ENCODE measurements at regions not wholly inside any gene's neighbourhood (a gene's known extent, or its start where the extent isn't known, plus 50 kb on each side); places are given as distances from the start of the nearest gene placed in this dataset.

DNA sequence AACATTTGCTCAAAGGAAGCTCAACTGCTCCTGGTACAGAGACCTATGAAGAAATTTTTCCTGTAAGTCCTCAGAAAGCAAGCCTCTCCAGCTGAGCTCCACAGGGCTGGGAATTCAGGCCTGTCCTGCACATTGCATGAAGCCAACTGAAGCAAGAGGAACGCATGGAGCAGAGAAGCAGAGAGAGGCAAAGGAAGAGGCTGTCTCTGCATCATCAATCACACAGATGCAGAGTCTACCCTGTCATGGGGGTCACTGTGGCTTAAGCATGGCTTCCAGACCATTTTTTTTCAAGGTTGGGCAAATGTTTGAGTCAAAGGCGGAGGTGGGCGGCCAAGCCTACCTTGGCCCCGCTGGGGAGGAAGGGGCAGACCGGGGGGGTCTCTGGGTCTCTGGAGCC lies 110.3 kb upstream of the MSX1 start:
- Mint-ChIP-seq H3K4me1 (ENCODE audit: low read depth in 2 of 2) (no peaks in the 10 kb centered on the region), H3K27me3 (peaks cover 0 to 10% of the 10 kb centered on the region in 2 donors), H3K36me3 (peaks cover 10% of the 10 kb centered on the region), H3K4me3 (no peak overlapping the region), H3K9me3 (no peaks in the 10 kb centered on the region), H3K27ac (no peak overlapping the region)
- ATAC-seq, result no peak
- DNase-seq (ENCODE audit: low spot score), result no peak

DNA sequence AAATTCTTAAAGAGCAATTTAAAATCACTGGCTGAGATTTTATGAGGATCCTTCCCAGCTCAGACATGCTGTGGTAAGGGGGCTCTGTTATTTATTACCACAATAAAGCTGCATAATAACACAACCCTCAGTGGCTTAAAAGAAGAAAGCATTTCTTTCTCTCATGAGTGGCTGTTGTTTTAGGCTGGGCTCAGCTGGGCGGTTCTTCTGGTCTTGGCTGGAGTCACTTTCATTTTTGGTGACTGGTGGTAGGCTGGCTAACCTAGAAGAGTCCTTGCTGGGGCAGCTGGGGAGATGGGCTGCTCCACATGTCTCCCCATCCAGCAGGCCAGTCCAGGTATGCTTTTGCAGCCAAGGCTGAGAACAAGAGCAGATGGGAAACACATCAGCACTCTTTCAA lies 113.0 kb upstream of the MSX1 start:
- Mint-ChIP-seq H3K36me3 (peaks cover 10% of the 10 kb centered on the region), H3K27me3 (no peaks in the 10 kb centered on the region), H3K9me3 (no peaks in the 10 kb centered on the region), H3K27ac (no peak overlapping the region), H3K4me3 (no peak overlapping the region), H3K4me1 (ENCODE audit: low read depth in 2 of 2) (no peaks in the 10 kb centered on the region)
- ATAC-seq (no peak), DNase-seq (ENCODE audit: low spot score) (no peak)

DNA sequence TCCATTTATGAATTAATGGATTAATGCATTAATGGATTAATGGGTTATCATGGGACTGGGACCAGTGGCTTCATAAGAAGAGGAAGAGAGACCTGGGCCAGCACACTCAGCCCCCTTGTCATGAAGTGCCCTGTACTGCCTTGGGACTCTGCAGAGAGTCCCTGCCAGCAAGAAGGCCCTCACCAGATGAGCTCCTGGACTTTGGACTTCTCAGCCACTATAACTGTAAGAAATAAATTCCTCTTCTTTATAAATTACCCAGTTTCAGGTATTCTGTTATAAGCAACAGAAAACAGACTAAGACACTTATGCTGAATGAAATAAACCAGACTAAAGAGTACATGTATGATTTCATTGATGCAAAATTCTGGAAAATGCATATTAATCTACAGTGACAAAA lies 119.4 kb upstream of the MSX1 start:
- no peak overlapping the region for H3K4me3 Mint-ChIP-seq
- ATAC-seq, result no peak

DNA sequence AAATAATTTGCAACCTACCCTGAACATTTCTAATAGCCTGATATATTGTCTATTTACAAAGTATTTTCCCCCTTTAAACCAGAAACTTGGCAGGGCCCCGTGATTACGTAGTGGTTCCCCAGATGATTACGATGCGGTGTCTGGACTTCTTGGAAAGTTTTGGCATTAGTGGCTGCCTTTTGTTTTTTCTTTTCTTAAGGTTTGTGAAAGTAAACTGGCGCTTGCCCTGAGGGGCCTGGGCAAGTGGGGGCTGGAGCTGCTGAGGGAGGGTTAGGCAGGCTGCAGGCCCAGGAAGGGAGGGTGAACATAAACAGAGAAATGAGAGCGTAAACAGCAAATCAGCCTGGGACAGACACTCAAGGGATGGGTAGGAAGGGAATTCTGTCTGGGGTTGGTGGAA lies 123.6 kb upstream of the MSX1 start:
- H3K4me1 Mint-ChIP-seq (ENCODE audit: low read depth in 2 of 2), result no peaks in the 10 kb centered on the region
- H3K9me3 Mint-ChIP-seq, result no peaks in the 10 kb centered on the region
- no peak overlapping the region for H3K27ac Mint-ChIP-seq

More for the DNA sequence above, 119.4 kb upstream of the MSX1 start:
- H3K36me3 Mint-ChIP-seq, result peaks cover 4% of the 10 kb centered on the region
- no peaks in the 10 kb centered on the region for H3K9me3 Mint-ChIP-seq
- H3K4me1 Mint-ChIP-seq (ENCODE audit: low read depth in 2 of 2), result no peaks in the 10 kb centered on the region
- no peak overlapping the region for H3K27ac Mint-ChIP-seq
- no peak for DNase-seq (ENCODE audit: low spot score)
- no peaks in the 10 kb centered on the region for H3K27me3 Mint-ChIP-seq

GRCh38 chr4:4735136-4735750 lies 124.2 kb upstream of the MSX1 start:
- Mint-ChIP-seq H3K9me3 (no peaks in the 10 kb centered on the region), H3K27me3 (no peaks in the 10 kb centered on the region), H3K27ac (no peak overlapping the region), H3K4me3 (no peak overlapping the region), H3K36me3 (no peaks in the 10 kb centered on the region), H3K4me1 (ENCODE audit: low read depth in 2 of 2) (no peaks in the 10 kb centered on the region)
- DNase-seq (ENCODE audit: low spot score) (no peak), ATAC-seq (no peak)

More for the DNA sequence above, 123.6 kb upstream of the MSX1 start:
- H3K27me3 Mint-ChIP-seq, result no peaks in the 10 kb centered on the region
- DNase-seq (ENCODE audit: low spot score) (no peak), ATAC-seq (no peak)
- no peak overlapping the region for H3K4me3 Mint-ChIP-seq
- H3K36me3 Mint-ChIP-seq, result no peaks in the 10 kb centered on the region

DNA sequence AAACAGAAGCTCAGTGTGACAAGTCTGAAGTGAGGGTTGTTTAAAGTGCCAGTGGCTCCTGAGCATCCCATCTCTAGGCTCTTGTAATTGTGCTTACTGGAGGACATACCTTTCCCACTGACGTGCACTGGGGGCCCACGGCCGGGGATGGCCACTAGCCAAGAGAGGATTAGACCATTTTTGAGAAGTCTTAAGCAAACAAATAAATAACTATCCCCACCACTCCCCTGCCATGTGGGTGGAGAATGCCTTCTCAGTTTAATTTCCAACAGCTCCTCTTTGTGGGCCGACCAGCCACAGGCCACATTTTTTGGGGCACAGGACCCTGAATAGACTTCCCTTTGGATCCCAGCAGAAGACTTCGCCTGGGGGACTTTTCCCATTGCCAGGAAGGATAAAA lies 125.0 kb upstream of the MSX1 start:
- no peak for DNase-seq (ENCODE audit: low spot score)
- Mint-ChIP-seq H3K4me3 (no peak overlapping the region), H3K9me3 (no peaks in the 10 kb centered on the region), H3K4me1 (ENCODE audit: low read depth in 2 of 2) (no peaks in the 10 kb centered on the region), H3K27me3 (no peaks in the 10 kb centered on the region), H3K27ac (no peak overlapping the region), H3K36me3 (no peaks in the 10 kb centered on the region)
- no peak for ATAC-seq

DNA sequence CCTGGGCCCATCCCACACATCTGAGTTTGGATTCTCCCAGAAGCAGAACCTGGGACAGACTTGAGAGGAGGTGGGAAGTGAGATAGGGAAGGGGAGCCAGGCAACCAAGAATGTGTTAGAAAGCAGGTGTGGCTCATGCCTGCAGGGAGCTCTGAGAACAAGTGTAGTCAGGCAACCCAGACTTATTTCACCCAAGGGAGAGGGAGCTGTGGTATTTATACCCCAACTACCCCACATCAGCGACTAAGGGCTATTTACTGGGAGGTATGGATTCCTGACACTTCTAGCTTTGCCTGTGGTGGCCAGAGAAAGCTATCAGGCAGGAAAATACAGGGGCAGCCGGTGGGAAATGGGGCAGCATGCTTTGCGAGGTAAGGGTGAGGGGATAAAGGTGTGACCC lies 125.8 kb upstream of the MSX1 start:
- no peak for ATAC-seq
- no peaks in the 10 kb centered on the region for H3K9me3 Mint-ChIP-seq
- no peaks in the 10 kb centered on the region for H3K36me3 Mint-ChIP-seq
- no peaks in the 10 kb centered on the region for H3K27me3 Mint-ChIP-seq
- no peak overlapping the region for H3K4me3 Mint-ChIP-seq
- no peak overlapping the region for H3K27ac Mint-ChIP-seq
- no peak for DNase-seq (ENCODE audit: low spot score)
- no peaks in the 10 kb centered on the region for H3K4me1 Mint-ChIP-seq (ENCODE audit: low read depth in 2 of 2)

DNA sequence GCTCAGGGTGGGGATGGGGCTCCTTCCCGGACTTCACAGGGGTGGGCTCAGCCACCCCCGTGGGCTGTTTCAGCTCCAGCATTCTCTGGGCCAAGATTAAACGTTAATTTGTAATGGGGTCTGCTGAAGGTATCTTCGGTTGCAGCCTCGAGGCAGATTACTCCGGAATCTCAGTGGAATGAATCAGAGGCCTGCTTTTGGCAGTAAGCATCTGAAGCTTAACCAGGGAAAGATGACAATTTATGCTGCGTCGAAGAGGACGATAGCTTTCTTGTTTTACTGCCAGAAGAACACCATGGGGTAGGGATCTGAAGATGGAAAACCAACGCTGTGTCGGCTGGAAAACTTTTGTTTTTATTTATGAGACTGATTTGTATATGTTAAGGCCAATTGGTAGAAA lies 129.2 kb upstream of the MSX1 start:
- no peak for ATAC-seq
- H3K9me3 Mint-ChIP-seq, result peaks cover 9% of the 10 kb centered on the region
- H3K4me3 Mint-ChIP-seq, result no peak overlapping the region
- peaks cover 12% of the 10 kb centered on the region for H3K36me3 Mint-ChIP-seq
- H3K27ac Mint-ChIP-seq, result no peak overlapping the region
- no peak for DNase-seq (ENCODE audit: low spot score)
- H3K4me1 Mint-ChIP-seq (ENCODE audit: low read depth in 2 of 2), result no peaks in the 10 kb centered on the region
- no peaks in the 10 kb centered on the region for H3K27me3 Mint-ChIP-seq

DNA sequence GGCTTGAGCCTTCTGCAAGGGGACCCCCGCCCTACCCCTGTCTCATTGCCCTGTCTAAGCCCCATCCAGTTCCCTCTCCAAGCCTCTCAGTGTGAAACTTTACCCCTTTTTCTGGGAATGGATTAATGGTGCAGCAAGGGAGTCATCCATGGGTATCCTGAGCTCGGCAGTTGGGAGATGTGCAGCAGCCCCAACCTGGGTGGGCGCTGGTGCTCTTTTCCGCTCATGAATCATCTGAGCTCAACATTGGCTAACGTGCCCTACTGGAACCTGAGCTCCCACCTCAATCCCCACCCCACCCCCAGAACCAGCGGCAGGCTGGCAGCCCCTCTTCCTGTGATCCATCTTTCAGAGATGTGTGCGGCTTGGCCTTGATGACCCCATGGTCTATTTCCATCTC lies 130.3 kb upstream of the MSX1 start:
- no peak overlapping the region for H3K27ac Mint-ChIP-seq
- no peaks in the 10 kb centered on the region for H3K4me1 Mint-ChIP-seq (ENCODE audit: low read depth in 2 of 2)
- peaks cover 10% of the 10 kb centered on the region for H3K9me3 Mint-ChIP-seq
- H3K27me3 Mint-ChIP-seq, result no peaks in the 10 kb centered on the region
- no peak for DNase-seq (ENCODE audit: low spot score)
- peaks cover 15% of the 10 kb centered on the region for H3K36me3 Mint-ChIP-seq
- ATAC-seq, result no peak
- H3K4me3 Mint-ChIP-seq, result no peak overlapping the region

DNA sequence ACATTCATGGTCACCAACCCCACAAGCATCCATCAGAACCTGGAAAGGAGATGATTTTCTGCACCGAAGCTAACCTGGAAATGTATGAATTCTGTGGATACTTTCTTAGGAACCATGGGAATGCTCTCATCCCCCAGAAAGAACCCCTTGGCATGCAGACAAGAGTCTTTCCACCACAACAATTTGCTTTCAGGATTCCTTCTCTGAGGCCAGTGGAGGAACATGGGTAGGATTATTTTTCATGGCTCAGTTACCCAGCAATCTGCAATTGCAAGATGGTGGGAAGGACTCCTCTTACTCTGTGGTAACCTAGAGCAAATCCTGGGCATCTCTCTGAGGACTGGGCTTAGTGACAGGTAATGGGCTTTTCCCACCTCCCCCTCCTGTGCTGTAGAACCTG lies 131.9 kb upstream of the MSX1 start:
- H3K27ac Mint-ChIP-seq, result no peak overlapping the region
- no peaks in the 10 kb centered on the region for H3K27me3 Mint-ChIP-seq
- DNase-seq (ENCODE audit: low spot score) (no peak), ATAC-seq (no peak)
- H3K4me1 Mint-ChIP-seq (ENCODE audit: low read depth in 2 of 2), result no peaks in the 10 kb centered on the region
- peaks cover 15% of the 10 kb centered on the region for H3K36me3 Mint-ChIP-seq
- H3K4me3 Mint-ChIP-seq, result no peak overlapping the region
- peaks cover 10% of the 10 kb centered on the region for H3K9me3 Mint-ChIP-seq

- no peak for DNase-seq (ENCODE audit: low spot score)
- Mint-ChIP-seq H3K27ac (no peak overlapping the region), H3K27me3 (no peaks in the 10 kb centered on the region)
These were observed 133.4 kb upstream of the MSX1 start for GRCh38 chr4:4726051-4726450.

DNA sequence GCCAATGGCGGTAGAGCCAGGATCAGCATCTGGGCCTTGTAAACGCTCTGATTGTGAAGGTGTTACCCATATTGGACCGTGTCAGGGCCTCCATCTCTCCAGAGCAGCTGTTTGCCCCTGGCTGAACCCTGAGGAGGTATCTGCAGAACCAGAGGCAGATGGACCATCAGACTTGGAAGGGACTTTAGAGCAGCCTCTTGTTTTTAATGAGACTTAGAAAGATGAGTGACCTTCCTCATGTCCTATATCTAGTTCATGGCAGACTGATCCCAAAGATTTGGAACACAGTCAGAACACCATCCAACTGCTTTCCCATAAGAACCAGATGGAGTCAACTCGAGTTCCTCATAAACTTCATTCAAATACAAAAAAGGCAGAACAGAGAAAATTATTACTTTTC lies 135.1 kb upstream of the MSX1 start:
- DNase-seq (ENCODE audit: low spot score), result no peak
- Mint-ChIP-seq H3K9me3 (peaks cover 10% of the 10 kb centered on the region), H3K27me3 (no peaks in the 10 kb centered on the region), H3K27ac (no peak overlapping the region), H3K4me1 (ENCODE audit: low read depth in 2 of 2) (no peaks in the 10 kb centered on the region), H3K36me3 (peaks cover 15% of the 10 kb centered on the region), H3K4me3 (no peak overlapping the region)
- ATAC-seq, result no peak

More at GRCh38 chr4:4726051-4726450, 133.4 kb upstream of the MSX1 start:
- no peak for ATAC-seq
- peaks cover 10% of the 10 kb centered on the region for H3K9me3 Mint-ChIP-seq
- H3K4me1 Mint-ChIP-seq (ENCODE audit: low read depth in 2 of 2), result no peaks in the 10 kb centered on the region
- peaks cover 15% of the 10 kb centered on the region for H3K36me3 Mint-ChIP-seq
- no peak overlapping the region for H3K4me3 Mint-ChIP-seq

- no peaks in the 10 kb centered on the region for H3K27me3 Mint-ChIP-seq
- no peaks in the 10 kb centered on the region for H3K4me1 Mint-ChIP-seq (ENCODE audit: low read depth in 2 of 2)
- no peak overlapping the region for H3K27ac Mint-ChIP-seq
- H3K36me3 Mint-ChIP-seq, result peaks cover 15% of the 10 kb centered on the region
- no peak overlapping the region for H3K4me3 Mint-ChIP-seq
- ATAC-seq, result no peak
- no peak for DNase-seq (ENCODE audit: low spot score)
- H3K9me3 Mint-ChIP-seq, result peaks cover 10% of the 10 kb centered on the region
These were observed 137.8 kb upstream of the MSX1 start for GRCh38 chr4:4721636-4722035.

- ATAC-seq, result no peak
- Mint-ChIP-seq H3K27ac (no peak overlapping the region), H3K27me3 (no peaks in the 10 kb centered on the region)
These were observed 138.8 kb upstream of the MSX1 start for GRCh38 chr4:4720646-4721045.

DNA sequence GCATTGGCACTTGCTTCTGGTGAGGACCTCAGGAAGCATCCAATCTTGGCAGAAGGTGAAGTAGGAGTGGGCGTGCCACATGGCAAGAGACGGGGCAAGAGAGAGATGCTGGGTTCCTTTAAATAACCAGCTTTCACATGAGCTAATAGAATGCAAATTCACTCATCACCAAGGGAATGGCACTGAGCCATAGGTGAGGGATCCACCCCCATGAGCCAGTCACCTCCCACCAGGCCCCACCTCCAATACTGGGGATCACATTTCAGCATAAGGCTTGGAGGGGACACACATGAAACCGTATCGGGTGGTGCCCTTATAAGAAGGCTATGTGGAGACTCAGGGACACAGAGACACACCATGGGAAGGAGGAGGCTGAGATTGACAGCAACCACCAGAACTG lies 140.0 kb upstream of the MSX1 start:
- Mint-ChIP-seq H3K9me3 (no peaks in the 10 kb centered on the region), H3K27ac (no peak overlapping the region), H3K36me3 (no peaks in the 10 kb centered on the region), H3K4me3 (no peak overlapping the region), H3K4me1 (ENCODE audit: low read depth in 2 of 2) (no peaks in the 10 kb centered on the region), H3K27me3 (no peaks in the 10 kb centered on the region)
- DNase-seq (ENCODE audit: low spot score) (no peak), ATAC-seq (no peak)

More at GRCh38 chr4:4720646-4721045, 138.8 kb upstream of the MSX1 start:
- Mint-ChIP-seq H3K4me3 (no peak overlapping the region), H3K36me3 (peaks cover 7% of the 10 kb centered on the region), H3K4me1 (ENCODE audit: low read depth in 2 of 2) (no peaks in the 10 kb centered on the region), H3K9me3 (peaks cover 4% of the 10 kb centered on the region)
- no peak for DNase-seq (ENCODE audit: low spot score)

All from natural killer cell treated with Interleukin-12 subunit alpha and Interleukin-12 subunit beta and Interleukin-15 and Interleukin-18, amount 100 ng/mL, for 72 hours (primary cell).